SHP77 (cell line): ENCODE measurements at regions not wholly inside any gene's neighbourhood (a gene's known extent, or its start where the extent isn't known, plus 50 kb on each side); places are given as distances from the start of the nearest gene placed in this dataset.

Experiments
- DNase-seq, 2 experiments: peaks; one replicate each; lab custom pipeline; 2025; lab: John Stamatoyannopoulos, UW

- no peak for DNase-seq
These were observed 603.7 kb upstream of the CFAP20DC start for GRCh38 chr3:59653405-59654122.

DNA sequence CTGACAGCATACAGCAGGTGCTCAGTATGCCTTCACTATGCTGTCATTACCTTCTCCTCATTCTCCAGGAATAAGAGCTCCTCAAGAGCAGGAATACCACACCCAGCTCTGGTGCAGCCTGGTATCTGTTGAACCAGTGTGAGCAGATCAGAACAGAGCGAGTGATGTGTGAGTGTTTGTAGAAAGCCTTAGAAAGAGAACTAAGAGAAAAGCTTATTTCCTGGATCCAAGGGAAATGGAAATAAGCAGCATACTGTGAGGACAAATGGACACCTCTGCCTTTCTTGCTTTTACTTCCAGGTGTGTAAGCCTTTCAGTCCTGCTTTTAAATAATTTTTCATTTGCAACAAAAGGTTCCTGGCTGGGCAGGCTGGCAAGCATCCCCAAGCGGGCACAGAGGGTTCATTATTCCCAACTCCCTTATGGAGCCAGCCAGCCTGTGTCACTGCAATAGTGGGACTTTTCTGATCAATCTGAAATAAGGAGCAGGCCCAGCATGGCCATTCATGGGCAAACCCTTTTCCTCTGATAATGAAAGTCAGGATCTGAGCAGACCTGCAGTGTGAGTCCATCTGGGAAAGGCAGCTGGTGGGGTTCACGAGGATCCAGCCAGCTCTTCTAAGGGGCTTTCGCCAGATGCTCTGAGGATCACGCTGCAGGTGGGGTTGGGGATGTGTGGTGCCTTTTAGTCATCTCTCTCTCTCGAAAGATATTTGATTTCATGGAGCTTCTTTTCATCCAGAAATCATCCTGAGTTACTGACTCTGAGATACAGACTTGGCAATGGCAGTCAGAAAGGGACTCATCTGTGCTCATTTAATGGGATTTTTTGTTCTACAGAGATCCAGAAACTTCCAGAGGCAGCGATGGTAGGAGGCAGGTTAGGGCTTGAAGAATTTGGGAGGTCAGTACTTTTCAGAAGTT, 594.9 kb upstream of the CFAP20DC start:
- DNase-seq, result no peak

GRCh38 chr3:59641169-59641899, 591.5 kb upstream of the CFAP20DC start:
- DNase-seq, result no peak

- DNase-seq, result no peak
These were observed 583.1 kb upstream of the CFAP20DC start for GRCh38 chr3:59632760-59633573.

DNA sequence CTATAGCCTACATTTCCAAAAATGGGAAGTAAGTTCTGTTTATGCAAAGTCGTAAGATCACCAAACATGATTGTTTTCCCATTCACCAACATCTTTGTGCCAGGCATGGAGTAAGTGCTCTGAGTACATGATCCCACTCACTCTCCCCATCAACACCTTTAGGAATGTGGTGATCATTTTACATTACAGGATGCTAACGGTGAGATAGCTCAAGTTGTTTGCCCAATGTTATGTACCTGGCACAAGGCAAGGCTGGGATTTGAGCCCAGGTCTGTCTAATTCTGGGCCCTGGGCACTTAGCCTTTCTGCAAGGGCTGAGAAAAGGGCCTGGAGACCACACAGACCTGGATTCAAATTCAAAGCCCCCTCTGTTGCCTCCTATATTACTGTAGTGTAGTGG, 581.7 kb upstream of the CFAP20DC start:
- no peak for DNase-seq

GRCh38 chr3:59621037-59621436, 571.2 kb upstream of the CFAP20DC start:
- no peak for DNase-seq

DNA sequence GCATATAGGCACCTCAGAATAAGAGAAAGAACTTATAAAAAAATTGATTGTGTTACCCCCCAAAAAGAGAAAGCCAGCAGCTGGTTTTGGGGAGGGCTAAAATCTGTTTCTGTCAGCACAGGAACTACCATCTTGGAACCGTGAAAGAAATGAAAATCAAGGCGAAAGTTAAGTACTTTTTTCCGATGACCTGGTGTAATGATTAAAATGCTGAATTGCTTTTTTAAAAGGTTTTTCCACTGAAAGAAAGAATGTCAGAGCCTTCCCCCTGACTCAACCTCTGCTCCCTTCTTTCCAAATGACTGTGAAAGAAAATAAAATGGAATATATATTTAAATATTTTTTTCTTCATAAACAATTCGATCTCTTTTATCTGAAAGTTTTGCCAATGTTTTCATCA, 570.5 kb upstream of the CFAP20DC start:
- no peak for DNase-seq

DNA sequence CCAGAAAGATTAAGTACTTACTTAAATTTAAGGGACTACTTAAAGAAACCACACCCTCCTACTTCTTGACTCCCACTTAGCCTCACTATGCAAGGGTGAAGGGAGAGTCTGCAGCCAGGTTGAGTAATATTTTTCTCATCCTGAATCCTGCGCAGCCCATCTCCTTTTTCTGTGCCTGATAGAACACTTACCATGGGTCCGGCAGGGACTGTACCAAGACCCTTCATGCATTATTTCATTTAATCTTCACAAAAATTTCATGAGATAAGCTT, 562.6 kb upstream of the CFAP20DC start:
- no peak for DNase-seq

GRCh38 chr3:59611649-59612443, 562.0 kb upstream of the CFAP20DC start:
- DNase-seq, result no peak

GRCh38 chr3:59609657-59610348, 560.0 kb upstream of the CFAP20DC start:
- DNase-seq, result no peak

GRCh38 chr3:59608356-59608755, 558.5 kb upstream of the CFAP20DC start:
- no peak for DNase-seq

- no peak for DNase-seq
These were observed 557.8 kb upstream of the CFAP20DC start for GRCh38 chr3:59607656-59608055.

DNA sequence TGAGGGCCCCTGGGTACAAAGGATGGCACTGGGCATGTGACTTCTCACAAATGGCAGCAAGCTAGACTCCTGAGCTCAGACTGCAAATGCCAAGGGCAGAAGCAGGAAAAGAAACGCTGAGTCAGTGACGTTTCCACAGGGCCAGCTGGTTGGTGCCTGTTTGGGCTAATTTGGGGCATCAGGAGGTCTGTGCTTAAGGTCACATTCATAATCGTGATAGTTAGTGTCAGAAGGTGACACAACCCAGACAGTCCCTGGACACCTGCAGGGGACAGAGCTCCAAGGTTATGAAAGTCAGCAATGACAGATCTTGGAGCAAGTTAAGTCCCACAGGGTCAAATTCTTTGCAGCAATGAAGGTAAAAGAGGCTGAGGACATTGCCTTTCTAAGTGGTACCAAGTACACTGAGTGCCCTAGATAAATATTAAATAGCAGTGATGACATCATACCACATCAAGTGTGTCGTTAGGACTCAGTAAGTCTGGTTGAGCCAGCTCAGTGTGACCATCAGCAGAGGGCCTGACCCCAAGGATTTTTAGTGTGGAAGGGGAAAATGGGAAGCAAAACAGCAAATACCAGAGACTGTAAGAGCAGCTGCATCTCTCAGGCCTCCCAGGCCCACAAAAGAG, 556.9 kb upstream of the CFAP20DC start:
- no peak for DNase-seq

DNA sequence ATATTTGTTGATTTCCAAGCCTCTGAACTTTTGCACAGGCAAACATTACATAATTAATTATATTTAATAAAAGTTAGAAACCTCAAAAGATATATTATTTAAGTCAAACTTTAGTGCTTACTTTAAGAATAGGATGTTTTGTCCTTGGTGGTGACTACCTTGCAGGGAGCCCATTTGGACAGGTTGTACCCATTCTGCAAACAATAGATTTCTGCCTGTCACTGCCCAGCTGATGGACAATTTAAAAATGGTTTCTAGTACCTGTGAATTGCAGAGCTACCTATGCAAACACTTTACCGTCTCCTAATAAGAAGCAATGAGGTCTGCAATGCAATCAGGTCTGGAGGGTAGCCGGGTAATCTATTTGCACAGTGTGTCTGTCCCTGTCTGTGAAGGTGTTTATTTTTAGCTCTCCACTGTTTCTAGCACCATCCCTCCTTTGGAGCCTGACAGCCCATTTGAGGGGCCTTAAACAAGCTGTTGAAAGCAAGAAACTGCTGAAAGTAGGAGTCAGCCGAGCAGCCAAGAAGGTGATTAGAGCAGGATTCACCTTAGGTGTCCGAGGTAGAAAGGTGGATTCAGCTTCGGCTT, 556.2 kb upstream of the CFAP20DC start:
- no peak for DNase-seq

GRCh38 chr3:59605318-59605717, 555.5 kb upstream of the CFAP20DC start:
- DNase-seq, result no peak

DNA sequence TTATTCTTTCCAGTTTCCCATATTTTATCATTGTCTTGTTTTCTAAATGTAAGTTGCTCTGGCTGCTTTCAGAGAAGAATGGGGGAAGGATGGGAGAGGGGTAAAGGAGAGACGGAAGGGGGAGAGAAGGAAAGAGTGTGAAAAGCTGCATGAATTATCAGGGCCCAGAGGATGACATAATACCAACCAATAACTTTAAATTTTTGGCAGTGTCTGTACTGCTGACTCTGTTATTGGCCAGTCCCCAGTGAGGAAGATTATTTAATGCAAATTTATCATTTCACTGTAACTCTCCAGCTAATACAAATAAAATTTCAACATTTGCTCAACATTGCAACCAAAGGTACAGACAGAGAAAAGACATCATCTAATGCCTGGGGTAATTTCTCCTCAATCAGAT, 551.7 kb upstream of the CFAP20DC start:
- DNase-seq, result no peak

DNA sequence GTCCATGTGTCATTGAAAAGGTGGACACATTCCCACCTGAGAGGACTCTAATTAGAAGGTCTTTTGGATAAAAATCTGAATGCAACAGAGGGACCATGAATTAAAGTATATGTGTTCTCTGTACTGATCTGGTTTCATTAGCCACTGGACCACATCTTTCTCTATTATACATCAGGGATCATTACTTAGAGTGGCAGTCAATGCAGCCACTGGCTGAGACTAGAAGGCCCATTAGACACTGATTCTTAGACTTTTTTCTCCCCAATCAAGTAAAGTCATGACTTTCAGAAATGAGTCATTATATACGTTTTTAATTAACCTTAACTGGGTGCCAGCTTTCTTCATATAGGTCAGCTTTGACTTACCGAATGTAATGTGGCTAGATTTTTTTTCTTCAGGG, 550.8 kb upstream of the CFAP20DC start:
- no peak for DNase-seq

- no peak for DNase-seq
These were observed 546.9 kb upstream of the CFAP20DC start for GRCh38 chr3:59596741-59597140.

GRCh38 chr3:59595830-59596229, 546.0 kb upstream of the CFAP20DC start:
- no peak for DNase-seq

GRCh38 chr3:59593380-59593779, 543.6 kb upstream of the CFAP20DC start:
- DNase-seq, result no peak
